Right lobe of liver (tissue), 4 donors: ENCODE measurements at regions not wholly inside any gene's neighbourhood (a gene's known extent, or its start where the extent isn't known, plus 50 kb on each side); places are given as distances from the start of the nearest gene placed in this dataset.
"Not testable (repeated sequence)": the region's sequence is repeated elsewhere in the genome, so short reads cannot be mapped to it uniquely, and the experiment has no call there.

Experiments used
- POLR2A ChIP-seq: fragments of 450-650 bp; IDR thresholded peaks from one replicate; pipeline ENCODE4 v1.6.1; 2017; ENCODE audit warnings: antibody characterized with exemption, mild to moderate bottlenecking
- TF ChIP-seq, protein P1 (sequence below), 4 donors: fragments of 200-600 bp in 3 of 4; fragments of 450-650 bp in 1 of 4; IDR thresholded peaks; one replicate each; pipeline versions ENCODE4 v1.5.1 to v1.8.0; 2016 to 2022; ENCODE audit warnings: antibody characterized with exemption in 4 of 4, mild to moderate bottlenecking in 2 of 4
- donor health status: DM: no; HTN: no; CAD: no.
- donor health status: DM: no; HTN: no; CAD: no.
- donor health status: DM: no; HTN: yes; CAD: no.

DNA sequence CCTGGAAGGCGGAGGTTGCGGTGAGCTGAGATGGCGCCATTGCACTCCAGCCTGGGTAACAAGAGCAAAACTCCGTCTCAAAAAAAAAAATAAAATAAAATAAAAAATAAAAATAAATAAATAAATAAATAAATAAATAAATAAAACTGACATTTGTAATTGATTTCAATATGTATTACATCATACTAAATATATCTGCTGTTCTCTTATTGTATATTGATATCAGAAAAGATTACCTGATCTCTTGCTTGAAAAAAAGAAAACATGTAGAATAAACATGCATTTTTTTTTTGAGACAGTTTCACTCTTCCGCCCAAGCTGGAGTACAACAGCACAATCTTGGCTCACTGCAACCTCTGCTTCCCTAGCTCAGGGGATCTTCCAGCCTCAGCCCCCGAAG is 81.0 kb upstream of the JARID2 start:
- TF ChIP-seq, protein P1, sequence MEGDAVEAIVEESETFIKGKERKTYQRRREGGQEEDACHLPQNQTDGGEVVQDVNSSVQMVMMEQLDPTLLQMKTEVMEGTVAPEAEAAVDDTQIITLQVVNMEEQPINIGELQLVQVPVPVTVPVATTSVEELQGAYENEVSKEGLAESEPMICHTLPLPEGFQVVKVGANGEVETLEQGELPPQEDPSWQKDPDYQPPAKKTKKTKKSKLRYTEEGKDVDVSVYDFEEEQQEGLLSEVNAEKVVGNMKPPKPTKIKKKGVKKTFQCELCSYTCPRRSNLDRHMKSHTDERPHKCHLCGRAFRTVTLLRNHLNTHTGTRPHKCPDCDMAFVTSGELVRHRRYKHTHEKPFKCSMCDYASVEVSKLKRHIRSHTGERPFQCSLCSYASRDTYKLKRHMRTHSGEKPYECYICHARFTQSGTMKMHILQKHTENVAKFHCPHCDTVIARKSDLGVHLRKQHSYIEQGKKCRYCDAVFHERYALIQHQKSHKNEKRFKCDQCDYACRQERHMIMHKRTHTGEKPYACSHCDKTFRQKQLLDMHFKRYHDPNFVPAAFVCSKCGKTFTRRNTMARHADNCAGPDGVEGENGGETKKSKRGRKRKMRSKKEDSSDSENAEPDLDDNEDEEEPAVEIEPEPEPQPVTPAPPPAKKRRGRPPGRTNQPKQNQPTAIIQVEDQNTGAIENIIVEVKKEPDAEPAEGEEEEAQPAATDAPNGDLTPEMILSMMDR (IDR thresholded peaks at IDR 0.05) = not testable (repeated sequence)
- TF ChIP-seq POLR2A = not testable (repeated sequence)
